Fibroblast of mammary gland (primary cell): ENCODE measurements at regions not wholly inside any gene's neighbourhood (a gene's known extent, or its start where the extent isn't known, plus 50 kb on each side); places are given as distances from the start of the nearest gene placed in this dataset.

ENCODE experiments used
- DNase-seq: peaks from one replicate; pipeline ENCODE4 v3.0.0-alpha.2; 2010; ENCODE audit warnings: low read depth
- H3K4me3 ChIP-seq: 2 replicates; pipeline ENCODE4 v1.5.1; 2011; ENCODE audit warnings: low read depth, mild to moderate bottlenecking, low read length, moderate library complexity; ENCODE audit not compliant: control insufficient read depth
- TF ChIP-seq, protein P1 (sequence below): conservative IDR thresholded peaks from 2 replicates; pipeline ENCODE4 v1.5.1; 2011; ENCODE audit warnings: low read depth, low read length, inconsistent platforms; ENCODE audit not compliant: control insufficient read depth, insufficient read depth

DNA sequence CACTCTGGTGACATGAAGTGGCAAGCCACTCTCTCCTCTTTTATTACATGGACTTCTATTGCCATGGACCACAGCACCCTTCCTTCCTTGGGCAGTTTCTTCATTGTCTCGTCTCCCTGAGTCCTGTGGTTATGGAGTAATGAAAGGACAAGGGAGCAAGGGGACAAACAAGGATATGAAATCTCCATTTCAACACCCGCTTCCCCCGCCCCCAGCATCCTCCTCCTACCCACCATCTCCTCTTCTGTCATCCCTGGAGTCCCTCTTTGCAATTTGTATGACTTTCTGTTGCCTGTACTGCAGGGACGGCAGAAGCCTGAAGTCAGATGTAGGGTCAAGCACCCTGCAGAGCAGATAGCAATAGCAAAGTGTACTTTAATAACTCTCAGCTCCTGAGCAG, 300.7 kb upstream of the CLINT1 start:
- no peak for DNase-seq
- H3K4me3 ChIP-seq = no peak overlapping the region
- TF ChIP-seq, protein P1, sequence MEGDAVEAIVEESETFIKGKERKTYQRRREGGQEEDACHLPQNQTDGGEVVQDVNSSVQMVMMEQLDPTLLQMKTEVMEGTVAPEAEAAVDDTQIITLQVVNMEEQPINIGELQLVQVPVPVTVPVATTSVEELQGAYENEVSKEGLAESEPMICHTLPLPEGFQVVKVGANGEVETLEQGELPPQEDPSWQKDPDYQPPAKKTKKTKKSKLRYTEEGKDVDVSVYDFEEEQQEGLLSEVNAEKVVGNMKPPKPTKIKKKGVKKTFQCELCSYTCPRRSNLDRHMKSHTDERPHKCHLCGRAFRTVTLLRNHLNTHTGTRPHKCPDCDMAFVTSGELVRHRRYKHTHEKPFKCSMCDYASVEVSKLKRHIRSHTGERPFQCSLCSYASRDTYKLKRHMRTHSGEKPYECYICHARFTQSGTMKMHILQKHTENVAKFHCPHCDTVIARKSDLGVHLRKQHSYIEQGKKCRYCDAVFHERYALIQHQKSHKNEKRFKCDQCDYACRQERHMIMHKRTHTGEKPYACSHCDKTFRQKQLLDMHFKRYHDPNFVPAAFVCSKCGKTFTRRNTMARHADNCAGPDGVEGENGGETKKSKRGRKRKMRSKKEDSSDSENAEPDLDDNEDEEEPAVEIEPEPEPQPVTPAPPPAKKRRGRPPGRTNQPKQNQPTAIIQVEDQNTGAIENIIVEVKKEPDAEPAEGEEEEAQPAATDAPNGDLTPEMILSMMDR = no peak

DNA sequence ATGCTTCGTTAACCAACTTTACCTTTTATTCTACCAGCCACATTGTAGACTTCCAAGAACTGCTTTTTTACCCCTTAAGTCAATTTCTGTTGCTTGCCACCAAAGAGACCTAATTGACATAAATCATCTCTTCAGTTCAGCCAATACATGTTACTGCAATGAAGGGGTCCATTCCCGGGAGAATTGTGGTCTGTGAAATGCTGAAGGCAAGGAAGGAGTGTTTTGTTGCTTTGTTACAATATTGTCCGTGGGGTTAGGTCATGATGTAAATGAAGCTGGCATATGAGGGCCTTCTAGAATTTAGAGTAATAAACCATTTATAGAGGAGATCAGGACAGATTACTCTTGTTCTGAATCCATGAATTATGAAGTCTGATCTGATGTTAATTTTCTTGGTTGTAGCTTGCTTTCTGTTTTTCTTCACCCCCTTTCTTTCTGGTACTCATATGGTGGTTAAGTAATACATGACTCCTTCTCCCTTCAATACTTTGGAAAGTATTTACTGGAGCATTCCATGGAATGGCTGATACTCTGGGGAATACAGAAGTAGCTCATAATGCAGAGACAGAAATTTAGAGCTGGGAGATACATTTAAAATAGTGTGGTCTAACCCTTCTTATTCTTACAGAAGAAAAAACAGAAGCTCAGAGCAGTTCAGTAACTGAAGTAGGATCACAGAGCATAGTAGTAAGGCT, 297.0 kb upstream of the CLINT1 start:
- no peak overlapping the region for H3K4me3 ChIP-seq
- TF ChIP-seq, protein P1 = no peak
- DNase-seq = peak; percentile 86

DNA sequence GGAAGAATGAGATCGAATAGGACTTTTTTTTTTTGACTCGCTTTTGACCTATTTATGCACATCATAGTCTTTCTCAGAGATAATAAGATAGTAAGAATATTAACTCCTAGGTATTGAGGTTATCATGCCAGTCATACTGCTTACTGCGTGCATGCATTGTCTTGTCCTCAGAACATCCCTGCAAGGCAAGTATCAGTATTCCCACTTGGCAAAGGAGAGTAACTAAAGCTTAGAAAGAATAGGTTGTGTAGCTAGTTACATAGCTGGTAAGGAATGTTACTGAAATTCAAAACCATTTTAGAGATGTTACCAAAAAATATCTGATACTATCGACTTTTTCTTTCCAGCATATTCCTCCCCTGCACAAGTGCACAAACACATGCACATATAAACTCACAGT, 296.1 kb upstream of the CLINT1 start:
- DNase-seq = peak; percentile 55
- H3K4me3 ChIP-seq = no peak overlapping the region
- TF ChIP-seq, protein P1 = no peak

DNA sequence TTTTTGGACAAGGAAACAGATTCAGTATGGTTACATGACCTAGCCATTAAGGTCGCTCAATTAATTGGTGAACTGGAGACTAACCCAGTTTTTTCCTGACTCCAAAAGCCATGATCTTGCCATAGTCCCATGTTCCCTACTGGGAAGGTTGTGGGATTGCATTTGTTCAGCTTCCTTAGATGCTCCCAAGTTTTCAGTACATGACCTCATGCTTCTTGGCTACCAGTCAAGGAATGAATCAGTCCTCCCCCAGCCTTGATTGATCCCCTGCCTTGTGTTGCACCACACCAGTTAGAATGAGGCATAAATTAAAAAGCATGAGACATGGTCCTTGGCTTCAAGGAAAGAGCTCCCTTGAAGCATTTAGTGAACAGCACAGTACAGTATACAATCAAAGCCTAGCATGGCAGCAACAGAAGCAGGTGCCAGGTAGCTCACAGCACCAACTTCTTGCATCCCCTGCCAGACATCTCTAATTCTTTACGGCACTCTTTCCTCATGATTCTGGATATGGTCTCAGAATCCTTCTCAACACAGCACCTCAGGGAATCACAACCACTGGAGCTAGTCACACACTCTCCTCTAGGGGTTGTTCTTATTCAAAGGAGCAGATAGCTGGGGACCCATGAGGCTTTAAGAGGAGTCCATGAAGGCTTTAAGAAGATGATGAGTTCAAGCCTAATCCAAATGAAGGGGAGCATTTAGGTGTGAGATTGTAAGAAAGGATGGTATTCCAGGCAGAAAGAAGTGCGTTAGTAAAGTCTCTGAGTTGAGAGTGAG, 295.5 kb upstream of the CLINT1 start:
- no peak overlapping the region for H3K4me3 ChIP-seq
- DNase-seq = peak; percentile 100
- TF ChIP-seq, protein P1 = peak; percentile 36

DNA sequence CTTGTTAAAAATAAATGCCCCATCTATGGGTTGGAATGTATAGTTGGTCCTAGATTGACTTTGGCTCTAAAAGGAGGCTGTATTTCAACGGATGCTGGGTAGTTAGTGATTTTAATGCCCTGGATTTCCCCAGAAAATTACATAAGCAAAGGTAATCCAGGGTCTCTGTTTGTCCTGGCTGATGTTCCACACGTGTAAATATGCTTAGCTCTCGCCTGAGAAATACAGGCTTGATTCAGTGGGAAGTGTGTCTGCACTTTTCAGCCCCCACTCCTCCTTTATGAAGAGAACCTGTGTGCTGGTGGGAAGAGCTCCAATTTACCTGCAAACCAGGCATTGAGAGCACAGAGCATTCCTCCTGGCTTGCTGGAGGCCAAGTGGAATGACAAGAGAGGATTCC, 294.6 kb upstream of the CLINT1 start:
- DNase-seq = no peak
- no peak overlapping the region for H3K4me3 ChIP-seq
- TF ChIP-seq, protein P1 = peak; percentile 2

DNA sequence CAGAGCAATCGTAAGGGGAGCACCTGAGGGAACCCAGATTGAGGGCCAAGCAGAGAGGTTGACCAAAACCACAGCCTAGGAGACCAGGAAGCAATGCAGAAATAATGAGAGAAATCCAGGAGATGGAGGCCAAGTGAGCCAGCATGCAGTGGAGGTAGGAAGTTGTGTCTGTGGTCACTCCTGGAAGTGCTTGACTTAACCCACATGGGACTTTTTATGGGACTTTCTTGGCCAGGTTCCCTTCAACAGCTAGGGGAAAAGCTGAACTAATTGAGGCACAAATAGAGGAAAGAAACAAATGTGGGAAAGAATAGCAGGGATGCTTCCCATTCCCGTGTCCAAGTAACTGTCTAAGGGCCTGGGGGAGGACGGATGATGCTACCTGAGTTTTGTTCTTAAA, 293.2 kb upstream of the CLINT1 start:
- no peak overlapping the region for H3K4me3 ChIP-seq
- TF ChIP-seq, protein P1 = no peak
- DNase-seq = peak; percentile 34
